CD4-positive, alpha-beta memory T cell (primary cell): ENCODE measurements at regions not wholly inside any gene's neighbourhood (a gene's known extent, or its start where the extent isn't known, plus 50 kb on each side); places are given as distances from the start of the nearest gene placed in this dataset.
"Not testable (repeated sequence)": the region's sequence is repeated elsewhere in the genome, so short reads cannot be mapped to it uniquely, and the experiment has no call there.

Experiments
- CTCF ChIA-PET: fragments of 350-600 bp; sonication (Branson Sonifier 250); formaldehyde crosslinking; loops from one replicate; lab custom pipeline; 2021; ENCODE audit warnings: inconsistent platforms; ENCODE audit not compliant: partially characterized antibody; lab: Charles Lee
- POLR2A ChIA-PET: fragments of 350-600 bp; sonication (Branson Sonifier 250); formaldehyde crosslinking; loops from one replicate; lab custom pipeline; 2021; ENCODE audit not compliant: partially characterized antibody; lab: Charles Lee
- DNase-seq, 5 donors: peaks; one replicate each; pipeline versions ENCODE4 v3.0.0 to v3.0.0-alpha.2; 2020 to 2022; ENCODE audit warnings: mixed read lengths in 1 of 5
- H3K27ac ChIP-seq: one replicate; pipeline ENCODE4 v1.7.0; 2013; ENCODE audit warnings: low read depth, low read length
- H3K27me3 ChIP-seq: 2 replicates; pipeline ENCODE4 v1.7.0; 2013; ENCODE audit warnings: mild to moderate bottlenecking, low read length, moderate library complexity; ENCODE audit not compliant: insufficient read depth
- H3K36me3 ChIP-seq: 2 replicates; pipeline ENCODE4 v1.7.0; 2013; ENCODE audit warnings: mild to moderate bottlenecking, low read length, moderate library complexity; ENCODE audit not compliant: insufficient read depth
- H3K4me1 ChIP-seq: 2 replicates; pipeline ENCODE4 v1.7.0; 2013; ENCODE audit warnings: mild to moderate bottlenecking, low read length, moderate library complexity; ENCODE audit not compliant: insufficient read depth
- H3K4me3 ChIP-seq, 2 donors: one replicate each; pipeline ENCODE4 v1.7.0; 2013; ENCODE audit warnings: low read length in 2 of 2, mild to moderate bottlenecking in 1 of 2
- H3K9me3 ChIP-seq, 2 donors: one replicate each; pipeline ENCODE4 v1.7.0; 2013; ENCODE audit warnings: low read length in 2 of 2, control low read depth in 1 of 2; ENCODE audit not compliant: control insufficient read depth in 1 of 2
- H3K27ac Mint-ChIP-seq, 7 donors: one replicate each; pipeline ENCODE4 v1.8.0; 2020 to 2021; ENCODE audit warnings: mixed read lengths in 7 of 7, mild to moderate bottlenecking in 6 of 7, inconsistent platforms in 3 of 7, moderate library complexity in 3 of 7
- H3K27me3 Mint-ChIP-seq, 2 donors: one replicate each; pipeline ENCODE4 v1.8.0; 2020 to 2021; ENCODE audit warnings: mixed read lengths in 2 of 2
- H3K36me3 Mint-ChIP-seq, 2 donors: one replicate each; pipeline ENCODE4 v1.8.0; 2020 to 2021; ENCODE audit warnings: mixed read lengths in 2 of 2, inconsistent platforms in 1 of 2, mild to moderate bottlenecking in 1 of 2
- H3K4me1 Mint-ChIP-seq, 4 donors: one replicate each; pipeline ENCODE4 v1.8.0; 2020 to 2021; ENCODE audit warnings: mixed read lengths in 4 of 4, mild to moderate bottlenecking in 1 of 4
- H3K4me3 Mint-ChIP-seq, 8 donors: one replicate each; pipeline ENCODE4 v1.8.0; 2020 to 2021; ENCODE audit warnings: mixed read lengths in 8 of 8, mild to moderate bottlenecking in 7 of 8, moderate library complexity in 6 of 8, inconsistent platforms in 3 of 8
- H3K9me3 Mint-ChIP-seq, 8 donors: one replicate each; pipeline ENCODE4 v1.8.0; 2020 to 2021; ENCODE audit warnings: mixed read lengths in 8 of 8, mild to moderate bottlenecking in 5 of 8, inconsistent platforms in 3 of 8, moderate library complexity in 1 of 8
- intact Hi-C: fragments of 100-400 bp; cut with micrococcal nuclease; formaldehyde crosslinking; loops from one replicate; pipeline ENCODE4 v1.15.1; 2023

- CTCF ChIA-PET: no interaction called here
Observed at GRCh38 chr10:113494761-113495160, 58.1 kb upstream of the HABP2 start.

GRCh38 chr10:113495553-113495952, 57.3 kb upstream of the HABP2 start:
- H3K36me3 ChIP-seq: no peaks in the 10 kb centered on the region
- no peak for DNase-seq
- no peak overlapping the region for H3K27ac Mint-ChIP-seq
- no peaks in the 10 kb centered on the region for H3K9me3 ChIP-seq
- intact Hi-C loops: no loop called here
- H3K27ac ChIP-seq: no peak overlapping the region
- no peaks in the 10 kb centered on the region for H3K36me3 Mint-ChIP-seq
- no peak overlapping the region for H3K4me3 ChIP-seq
- ChIA-PET CTCF (no interaction called here), POLR2A (no interaction called here)
- H3K27me3 Mint-ChIP-seq: peaks cover 5 to 8% of the 10 kb centered on the region in 2 donors
- no peaks in the 10 kb centered on the region for H3K4me1 ChIP-seq
- H3K4me3 Mint-ChIP-seq: no peak overlapping the region
- H3K27me3 ChIP-seq: no peaks in the 10 kb centered on the region
- H3K9me3 Mint-ChIP-seq: no peaks in the 10 kb centered on the region
- no peaks in the 10 kb centered on the region for H3K4me1 Mint-ChIP-seq

More at GRCh38 chr10:113494761-113495160, 58.1 kb upstream of the HABP2 start:
- Histone ChIP-seq H3K4me3 (no peak overlapping the region), H3K27me3 (no peaks in the 10 kb centered on the region), H3K4me1 (no peaks in the 10 kb centered on the region), H3K9me3 (no peaks in the 10 kb centered on the region), H3K36me3 (no peaks in the 10 kb centered on the region), H3K27ac (no peak overlapping the region)
- POLR2A ChIA-PET: no interaction called here
- H3K9me3 Mint-ChIP-seq: no peaks in the 10 kb centered on the region
- intact Hi-C loops: no loop called here
- H3K36me3 Mint-ChIP-seq: no peaks in the 10 kb centered on the region
- H3K27me3 Mint-ChIP-seq: peaks cover 3 to 8% of the 10 kb centered on the region in 2 donors
- no peak for DNase-seq
- H3K4me3 Mint-ChIP-seq: no peak overlapping the region
- H3K4me1 Mint-ChIP-seq: no peaks in the 10 kb centered on the region
- no peak overlapping the region for H3K27ac Mint-ChIP-seq

- ChIA-PET POLR2A (no interaction called here), CTCF (no interaction called here)
- H3K4me1 Mint-ChIP-seq: no peaks in the 10 kb centered on the region
- Histone ChIP-seq H3K9me3 (no peaks in the 10 kb centered on the region), H3K4me3 (no peak overlapping the region), H3K27ac (no peak overlapping the region), H3K27me3 (no peaks in the 10 kb centered on the region), H3K36me3 (no peaks in the 10 kb centered on the region), H3K4me1 (no peaks in the 10 kb centered on the region)
- H3K36me3 Mint-ChIP-seq: no peaks in the 10 kb centered on the region
- peaks cover 6 to 8% of the 10 kb centered on the region in 2 donors for H3K27me3 Mint-ChIP-seq
- H3K9me3 Mint-ChIP-seq: no peaks in the 10 kb centered on the region
- no peak for DNase-seq
- intact Hi-C loops: no loop called here
- H3K27ac Mint-ChIP-seq: no peak overlapping the region
- H3K4me3 Mint-ChIP-seq: no peak overlapping the region
Observed at GRCh38 chr10:113496111-113497109, 56.4 kb upstream of the HABP2 start.

- H3K9me3 Mint-ChIP-seq: no peaks in the 10 kb centered on the region
- no peaks in the 10 kb centered on the region for H3K9me3 ChIP-seq
- H3K27me3 ChIP-seq: no peaks in the 10 kb centered on the region
- H3K4me1 Mint-ChIP-seq: no peaks in the 10 kb centered on the region
- DNase-seq: no peak
- ChIA-PET CTCF (no interaction called here), POLR2A (no interaction called here)
- H3K4me1 ChIP-seq: no peaks in the 10 kb centered on the region
- H3K27ac Mint-ChIP-seq: no peak overlapping the region
- H3K4me3 Mint-ChIP-seq: no peak overlapping the region
- no peak overlapping the region for H3K4me3 ChIP-seq
- no peaks in the 10 kb centered on the region for H3K36me3 ChIP-seq
- no peaks in the 10 kb centered on the region for H3K36me3 Mint-ChIP-seq
- no peak overlapping the region for H3K27ac ChIP-seq
- peaks cover 6% of the 10 kb centered on the region in 2 donors for H3K27me3 Mint-ChIP-seq
- intact Hi-C loops: no loop called here
Observed at GRCh38 chr10:113497198-113497597, 55.7 kb upstream of the HABP2 start.

- DNase-seq: no peak
- CTCF ChIA-PET: no interaction called here
- Mint-ChIP-seq H3K4me1 (no peaks in the 10 kb centered on the region), H3K27ac (no peak overlapping the region), H3K27me3 (peaks cover 4 to 8% of the 10 kb centered on the region in 2 donors), H3K4me3 (no peak overlapping the region), H3K9me3 (peaks cover 0 to 4% (median 0%) of the 10 kb centered on the region in 8 donors), H3K36me3 (no peaks in the 10 kb centered on the region)
- Histone ChIP-seq H3K4me3 (no peak overlapping the region), H3K27ac (no peak overlapping the region), H3K9me3 (no peaks in the 10 kb centered on the region), H3K36me3 (no peaks in the 10 kb centered on the region), H3K27me3 (no peaks in the 10 kb centered on the region), H3K4me1 (no peaks in the 10 kb centered on the region)
- intact Hi-C loops: no loop called here
- POLR2A ChIA-PET: no interaction called here
Observed at GRCh38 chr10:113498997-113499396, 53.9 kb upstream of the HABP2 start.

GRCh38 chr10:113499806-113500205, 53.0 kb upstream of the HABP2 start:
- ChIA-PET POLR2A (no interaction called here), CTCF (no interaction called here)
- no peaks in the 10 kb centered on the region for H3K9me3 ChIP-seq
- DNase-seq: no peak
- Mint-ChIP-seq H3K27ac (no peak overlapping the region), H3K27me3 (peaks cover 4 to 8% of the 10 kb centered on the region in 2 donors), H3K36me3 (no peaks in the 10 kb centered on the region), H3K4me3 (no peak overlapping the region), H3K9me3 (peaks cover 0 to 4% (median 0%) of the 10 kb centered on the region in 8 donors), H3K4me1 (no peaks in the 10 kb centered on the region)
- H3K27me3 ChIP-seq: no peaks in the 10 kb centered on the region
- no peaks in the 10 kb centered on the region for H3K36me3 ChIP-seq
- H3K4me1 ChIP-seq: no peaks in the 10 kb centered on the region
- intact Hi-C loops: no loop called here
- no peak overlapping the region for H3K4me3 ChIP-seq
- H3K27ac ChIP-seq: no peak overlapping the region

GRCh38 chr10:113501031-113501430, 51.8 kb upstream of the HABP2 start:
- H3K9me3 Mint-ChIP-seq, H3K9me3 ChIP-seq, POLR2A ChIA-PET, DNase-seq, H3K27me3 Mint-ChIP-seq, H3K36me3 ChIP-seq, CTCF ChIA-PET, H3K4me3 Mint-ChIP-seq, H3K36me3 Mint-ChIP-seq, H3K27me3 ChIP-seq, H3K4me1 ChIP-seq, H3K27ac ChIP-seq, H3K4me1 Mint-ChIP-seq, intact Hi-C loops, H3K27ac Mint-ChIP-seq, H3K4me3 ChIP-seq: not testable (repeated sequence)
